SK-N-SH (cell line): ENCODE measurements at regions not wholly inside any gene's neighbourhood (a gene's known extent, or its start where the extent isn't known, plus 50 kb on each side); places are given as distances from the start of the nearest gene placed in this dataset.

ENCODE experiments used
- CTCF ChIA-PET: fragments of 300-600, 350-600 bp; formaldehyde crosslinking; extraction: SDS; loops from one replicate; lab custom pipeline; 2021; lab: Yijun Ruan, JAX
- POLR2A ChIA-PET: fragments of 350-600 bp; sonication (Branson Sonifier 250); formaldehyde crosslinking; extraction: SDS; loops from one replicate; lab custom pipeline; 2020; ENCODE audit warnings: antibody characterized with exemption, inconsistent platforms; lab: Yijun Ruan, JAX
- DNase-seq: peaks from one replicate; pipeline ENCODE4 v3.0.0; 2012
- H2AFZ ChIP-seq: fragments of 200-600 bp; sonication (generic); 2 replicates; pipeline ENCODE4 v1.8.1; 2016; ENCODE audit warnings: antibody characterized with exemption, mild to moderate bottlenecking, low read depth
- H3F3A ChIP-seq: fragments of 200-600 bp; sonication (generic); replicated peaks from 2 replicates; pipeline ENCODE3; 2016; ENCODE audit warnings: antibody characterized with exemption, mild to moderate bottlenecking; ENCODE audit not compliant: insufficient read depth
- H3K27ac ChIP-seq, 2 experiments: fragments of 200-500 bp in 1 of 2; fragments of 200-600 bp in 1 of 2; sonication (Bioruptor generic) in 1 of 2; sonication (generic), shearing (Covaris generic) in 1 of 2; 2 replicates each; pipeline versions ENCODE4 v1.5.1 to v1.6.1; 2014 to 2016; ENCODE audit warnings: low read depth in 2 of 2, inconsistent platforms in 1 of 2, low read length in 1 of 2, mild to moderate bottlenecking in 1 of 2, mixed read lengths in 1 of 2
- H3K27me3 ChIP-seq: fragments of 200-600 bp; sonication (generic), shearing (Covaris generic); 2 replicates; pipeline ENCODE4 v1.6.1; 2016; ENCODE audit warnings: mixed run types; ENCODE audit not compliant: insufficient read depth
- H3K36me3 ChIP-seq, 2 experiments: fragments of 200-500 bp in 1 of 2; fragments of 200-600 bp in 1 of 2; sonication (Bioruptor generic) in 1 of 2; sonication (generic) in 1 of 2; replicated peaks in 1 of 2; 2 replicates each; pipeline versions ENCODE3 to v1.5.1; 2014 to 2016; ENCODE audit warnings: low read length in 1 of 2, mild to moderate bottlenecking in 1 of 2; ENCODE audit not compliant: insufficient read depth in 2 of 2, control insufficient read depth in 1 of 2
- H3K4me1 ChIP-seq, 2 experiments: fragments of 200-500 bp in 1 of 2; fragments of 200-600 bp in 1 of 2; sonication (Bioruptor generic) in 1 of 2; sonication (generic), shearing (Covaris generic) in 1 of 2; 2 replicates each; pipeline versions ENCODE4 v1.5.1 to v1.6.1; 2014 to 2016; ENCODE audit warnings: low read depth in 1 of 2, low read length in 1 of 2, mixed run types in 1 of 2; ENCODE audit not compliant: insufficient read depth in 2 of 2, control insufficient read depth in 1 of 2
- H3K4me2 ChIP-seq: fragments of 200-600 bp; sonication (generic), shearing (Covaris generic); 2 replicates; pipeline ENCODE4 v1.6.1; 2017; ENCODE audit warnings: mixed run types
- H3K4me3 ChIP-seq, 2 experiments: fragments of 200-500 bp in 1 of 2; fragments of 200-600 bp in 1 of 2; sonication (Bioruptor generic) in 1 of 2; sonication (generic), shearing (Covaris generic) in 1 of 2; 2 replicates each; pipeline versions ENCODE4 v1.5.1 to v1.8.1; 2014 to 2016; ENCODE audit warnings: low read depth in 2 of 2, inconsistent platforms in 1 of 2, low read length in 1 of 2, mild to moderate bottlenecking in 1 of 2, mixed read lengths in 1 of 2, moderate library complexity in 1 of 2
- H3K79me2 ChIP-seq: fragments of 200-600 bp; sonication (generic); 2 replicates; pipeline ENCODE4 v1.8.1; 2017; ENCODE audit warnings: mild to moderate bottlenecking; ENCODE audit not compliant: insufficient read depth
- H3K9ac ChIP-seq: fragments of 200-600 bp; sonication (generic); 2 replicates; pipeline ENCODE4 v1.6.1; 2017; ENCODE audit warnings: mixed run types
- H3K9me2 ChIP-seq: fragments of 200-600 bp; sonication (generic); 2 replicates; pipeline ENCODE4 v1.6.1; 2017; ENCODE audit warnings: mixed run types
- H3K9me3 ChIP-seq: fragments of 200-600 bp; sonication (generic); 2 replicates; pipeline ENCODE4 v1.6.1; 2017; ENCODE audit warnings: mixed run types, mild to moderate bottlenecking, moderate library complexity
- H4K20me1 ChIP-seq: fragments of 200-600 bp; sonication (generic); 2 replicates; pipeline ENCODE4 v1.6.1; 2017; ENCODE audit warnings: mild to moderate bottlenecking, mixed run types; ENCODE audit not compliant: insufficient read depth
- CHD2 ChIP-seq: fragments of 150-350 bp; IDR thresholded peaks from 2 replicates; pipeline ENCODE4 v1.6.1; 2018; ENCODE audit warnings: low read length; ENCODE audit not compliant: partially characterized antibody
- EP300 ChIP-seq, 2 experiments: IDR thresholded peaks; 2 replicates each; pipeline versions ENCODE4 v1.4.0 to v1.6.1; 2012; ENCODE audit warnings: borderline replicate concordance in 1 of 2, low read depth in 1 of 2, low read length in 1 of 2
- EZH2phosphoT487 ChIP-seq: fragments of 200-600 bp; sonication (generic); IDR thresholded peaks from 2 replicates; pipeline ENCODE4 v1.6.1; 2017; ENCODE audit warnings: low read depth, mixed run types, mild to moderate bottlenecking, antibody characterized with exemption, moderate library complexity, borderline replicate concordance
- FOXJ3 ChIP-seq: sonication (generic); formaldehyde crosslinking; IDR thresholded peaks from 2 replicates; pipeline ENCODE4 v1.5.1; 2020; ENCODE audit warnings: mild to moderate bottlenecking, missing genetic modification reagents
- MEF2A ChIP-seq: IDR thresholded peaks from 2 replicates; pipeline ENCODE4 v1.4.0; 2012; ENCODE audit warnings: low read depth, borderline replicate concordance
- POLR2AphosphoS5 ChIP-seq: IDR thresholded peaks from 2 replicates; pipeline ENCODE4 v1.6.1; 2012; ENCODE audit warnings: low read depth, low read length
- RAD21 ChIP-seq: IDR thresholded peaks from 2 replicates; pipeline ENCODE4 v1.6.1; 2012; ENCODE audit warnings: mild to moderate bottlenecking, low read length
- RCOR1 ChIP-seq: fragments of 150-350 bp; IDR thresholded peaks from 2 replicates; pipeline ENCODE4 v1.6.1; 2017; ENCODE audit warnings: antibody characterized with exemption, low read length
- SIN3A ChIP-seq: IDR thresholded peaks from 2 replicates; pipeline ENCODE4 v1.6.1; 2012; ENCODE audit warnings: low read depth, mild to moderate bottlenecking, low read length, moderate library complexity, borderline replicate concordance
- SMC3 ChIP-seq: IDR thresholded peaks from 2 replicates; pipeline ENCODE4 v1.6.1; 2012; ENCODE audit warnings: low read depth, low read length, improper control_type of control experiment
- TCF12 ChIP-seq: IDR thresholded peaks from 2 replicates; pipeline ENCODE4 v1.4.0; 2012
- TEAD4 ChIP-seq: IDR thresholded peaks from 2 replicates; pipeline ENCODE4 v1.4.0; 2012; ENCODE audit warnings: mild to moderate bottlenecking, borderline replicate concordance; ENCODE audit not compliant: insufficient read depth
- YY1 ChIP-seq: IDR thresholded peaks from 2 replicates; pipeline ENCODE4 v1.4.0; 2012; ENCODE audit warnings: low read depth, mild to moderate bottlenecking
- WGBS: methylation state at CpG from one replicate; pipeline ENCODE4 v1.1.6; 2017; ENCODE audit warnings: low lambda C conversion rate; 5-methylcytosine and 5-hydroxymethylcytosine counted together
- TF ChIP-seq, protein P1 (sequence below): IDR thresholded peaks from 2 replicates; pipeline ENCODE4 v1.4.0; 2012; ENCODE audit warnings: low read depth
- TF ChIP-seq, protein P2 (sequence below): IDR thresholded peaks from 2 replicates; pipeline ENCODE4; 2012

DNA sequence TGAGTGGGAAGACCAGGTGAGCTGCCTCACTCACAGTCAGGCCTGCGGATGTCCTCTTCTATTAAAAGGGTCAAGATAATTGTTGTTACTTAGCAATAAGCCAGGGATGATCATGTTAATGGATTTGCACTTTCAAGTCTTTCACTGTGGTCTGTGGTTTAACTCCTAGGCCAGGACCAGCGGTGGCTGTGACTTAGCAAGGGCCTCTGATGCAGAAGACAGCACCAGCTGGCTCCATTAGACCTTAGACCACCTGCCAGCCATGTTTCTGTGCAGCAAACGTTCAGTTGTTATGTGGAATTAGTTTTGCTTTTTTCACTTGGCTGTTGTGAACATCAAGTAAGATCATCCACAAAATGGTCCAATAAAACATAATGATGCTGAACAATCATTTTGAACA lies 537.3 kb downstream of the TNS3 start:
- H3K4me1 ChIP-seq, result peaks cover 0 to 21% of the 10 kb centered on the region in 2 experiments; a peak in 2 of 4 replicates
- H3K27ac ChIP-seq, result no peak overlapping the region
- POLR2A ChIA-PET, result no interaction called here
- no peaks in the 10 kb centered on the region for H3K36me3 ChIP-seq
- 43% methylated on average over 3 of the region's 3 CpGs for WGBS
- H4K20me1 ChIP-seq, result no peaks in the 10 kb centered on the region
- H3K27me3 ChIP-seq, result no peaks in the 10 kb centered on the region
- H2AFZ ChIP-seq, result no peak overlapping the region
- no peaks in the 10 kb centered on the region for H3K9me2 ChIP-seq
- H3K9me3 ChIP-seq, result no peaks in the 10 kb centered on the region
- no peak overlapping the region for H3K4me2 ChIP-seq
- no peaks in the 10 kb centered on the region for H3F3A ChIP-seq
- no peak overlapping the region for H3K9ac ChIP-seq
- no peak overlapping the region for H3K4me3 ChIP-seq
- CTCF ChIA-PET, result no interaction called here
- TF ChIP-seq TEAD4 (no peak), SMC3 (no peak), EP300 (IDR thresholded peaks at IDR 0.05; ENCODE audit: borderline replicate concordance in 1 of 2, low read depth in 1 of 2, low read length in 1 of 2) (no peak)
- TF ChIP-seq, all 33 proteins: peak for 0
- no peak for DNase-seq
- H3K79me2 ChIP-seq, result no peaks in the 10 kb centered on the region

DNA sequence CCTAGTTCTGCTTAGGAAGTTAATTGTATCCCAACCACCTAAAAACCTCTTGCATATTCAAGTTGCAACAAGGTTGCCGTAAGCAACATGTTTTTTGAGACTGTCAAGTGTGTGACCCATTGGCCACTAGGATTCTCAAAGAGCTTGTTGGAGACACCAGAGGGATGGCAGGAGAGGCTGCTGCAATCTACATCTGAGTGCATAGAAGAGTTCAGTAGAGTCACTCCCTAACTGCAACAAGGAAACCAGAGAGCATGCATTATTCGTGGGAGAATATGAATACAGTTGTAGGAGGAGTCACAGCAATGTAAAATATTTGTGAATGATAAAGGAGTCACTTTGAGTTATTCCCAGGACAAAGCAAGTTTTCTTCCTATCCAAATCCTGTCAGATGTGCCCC lies 538.6 kb downstream of the TNS3 start:
- H3K9me3 ChIP-seq, result no peaks in the 10 kb centered on the region
- peaks cover 0 to 30% of the 10 kb centered on the region in 2 experiments; a peak in 2 of 4 replicates for H3K4me1 ChIP-seq
- DNase-seq, result no peak
- TF ChIP-seq CHD2 (no peak), SIN3A (no peak), TCF12 (no peak), RAD21 (no peak), EZH2phosphoT487 (no peak), RCOR1 (no peak)
- TF ChIP-seq, protein P1, sequence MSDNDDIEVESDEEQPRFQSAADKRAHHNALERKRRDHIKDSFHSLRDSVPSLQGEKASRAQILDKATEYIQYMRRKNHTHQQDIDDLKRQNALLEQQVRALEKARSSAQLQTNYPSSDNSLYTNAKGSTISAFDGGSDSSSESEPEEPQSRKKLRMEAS, result no peak
- H4K20me1 ChIP-seq, result no peaks in the 10 kb centered on the region
- H2AFZ ChIP-seq, result no peak overlapping the region
- no peaks in the 10 kb centered on the region for H3K9me2 ChIP-seq
- ChIA-PET CTCF (interaction anchor here (0.8 to 1.2 kb wide), 2 partner anchors 10 to 1126 kb away, joined by 4 read pairs; no protein-coding TSS in a partner anchor), POLR2A (no interaction called here)
- no peaks in the 10 kb centered on the region for H3F3A ChIP-seq
- no peaks in the 10 kb centered on the region for H3K79me2 ChIP-seq
- H3K27me3 ChIP-seq, result no peaks in the 10 kb centered on the region
- 29% methylated on average over 2 of the region's 2 CpGs for WGBS
- H3K4me3 ChIP-seq, result no peak overlapping the region
- H3K4me2 ChIP-seq, result no peak overlapping the region
- no peaks in the 10 kb centered on the region for H3K36me3 ChIP-seq
- H3K9ac ChIP-seq, result no peak overlapping the region
- H3K27ac ChIP-seq, result no peak overlapping the region

DNA sequence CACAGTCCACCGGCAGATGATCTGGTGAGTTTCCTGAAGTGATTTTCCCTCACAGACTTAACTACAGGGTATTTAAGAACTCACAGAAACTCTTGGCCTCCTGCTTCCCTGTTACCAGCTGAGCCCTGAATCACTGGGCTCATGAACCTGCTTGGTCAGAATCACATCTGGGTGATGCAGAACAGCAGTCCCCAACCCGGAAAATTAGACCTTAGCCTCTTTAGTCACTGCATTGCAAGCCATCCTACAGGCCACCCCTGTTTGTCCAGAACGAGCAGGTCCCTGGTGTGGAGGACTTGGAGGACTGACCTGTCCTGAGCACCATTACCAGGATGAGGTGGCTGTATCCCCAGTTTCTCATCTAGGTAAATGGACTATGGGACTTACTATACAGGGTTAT lies 539.2 kb downstream of the TNS3 start:
- 52% methylated on average over 3 of the region's 3 CpGs for WGBS
- TF ChIP-seq CHD2 (no peak), TEAD4 (no peak), POLR2AphosphoS5 (no peak), SMC3 (no peak), SIN3A (no peak), YY1 (no peak), FOXJ3 (no peak), MEF2A (no peak), EP300 (IDR thresholded peaks at IDR 0.05; ENCODE audit: borderline replicate concordance in 1 of 2, low read depth in 1 of 2, low read length in 1 of 2) (no peak), TCF12 (no peak), RCOR1 (no peak)
- TF ChIP-seq, protein P2, sequence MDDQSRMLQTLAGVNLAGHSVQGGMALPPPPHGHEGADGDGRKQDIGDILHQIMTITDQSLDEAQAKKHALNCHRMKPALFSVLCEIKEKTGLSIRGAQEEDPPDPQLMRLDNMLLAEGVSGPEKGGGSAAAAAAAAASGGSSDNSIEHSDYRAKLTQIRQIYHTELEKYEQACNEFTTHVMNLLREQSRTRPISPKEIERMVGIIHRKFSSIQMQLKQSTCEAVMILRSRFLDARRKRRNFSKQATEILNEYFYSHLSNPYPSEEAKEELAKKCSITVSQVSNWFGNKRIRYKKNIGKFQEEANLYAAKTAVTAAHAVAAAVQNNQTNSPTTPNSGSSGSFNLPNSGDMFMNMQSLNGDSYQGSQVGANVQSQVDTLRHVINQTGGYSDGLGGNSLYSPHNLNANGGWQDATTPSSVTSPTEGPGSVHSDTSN, result no peak
- H3F3A ChIP-seq, result no peaks in the 10 kb centered on the region
- H3K9me3 ChIP-seq, result no peaks in the 10 kb centered on the region
- H3K36me3 ChIP-seq, result no peaks in the 10 kb centered on the region
- POLR2A ChIA-PET, result no interaction called here
- no peak overlapping the region for H3K4me3 ChIP-seq
- no peaks in the 10 kb centered on the region for H3K27me3 ChIP-seq
- peak overlapping the region; percentile 5; the same call in 1 of the 2 replicates for H3K4me2 ChIP-seq
- CTCF ChIA-PET, result interaction anchor here (0.8 to 1.2 kb wide), 2 partner anchors 10 to 1125 kb away, joined by 4 read pairs; no protein-coding TSS in a partner anchor
- no peaks in the 10 kb centered on the region for H4K20me1 ChIP-seq
- no peaks in the 10 kb centered on the region for H3K9me2 ChIP-seq
- DNase-seq, result no peak
- no peak overlapping the region for H3K27ac ChIP-seq
- H3K79me2 ChIP-seq, result no peaks in the 10 kb centered on the region
- peaks cover 0 to 30% of the 10 kb centered on the region in 2 experiments; a peak in 2 of 4 replicates for H3K4me1 ChIP-seq
- H3K9ac ChIP-seq, result no peak overlapping the region
- H2AFZ ChIP-seq, result no peak overlapping the region
